Testis (tissue), 2 donors: ENCODE measurements at regions not wholly inside any gene's neighbourhood (a gene's known extent, or its start where the extent isn't known, plus 50 kb on each side); places are given as distances from the start of the nearest gene placed in this dataset.
"Not testable (repeated sequence)": the region's sequence is repeated elsewhere in the genome, so short reads cannot be mapped to it uniquely, and the experiment has no call there.

Experiments used
- DNase-seq: peaks from one replicate; pipeline ENCODE4 v3.0.0-alpha.2; 2019
- H3K27ac ChIP-seq, 2 donors: fragments of 200-600 bp; sonication (generic); one replicate each; pipeline ENCODE4 v1.5.1; 2019
- H3K27me3 ChIP-seq: fragments of 200-600 bp; sonication (generic); one replicate; pipeline ENCODE4 v1.5.1; 2019
- H3K36me3 ChIP-seq: fragments of 200-600 bp; sonication (generic); one replicate; pipeline ENCODE4 v1.5.1; 2017; ENCODE audit warnings: low read depth; ENCODE audit errors: missing control alignments
- H3K4me1 ChIP-seq: fragments of 200-600 bp; sonication (generic); one replicate; pipeline ENCODE4 v1.5.1; 2019
- H3K4me3 ChIP-seq, 2 donors: fragments of 200-600 bp; sonication (generic); one replicate each; pipeline ENCODE4 v1.5.1; 2017 to 2019
- H3K9me3 ChIP-seq: fragments of 200-600 bp; sonication (generic); one replicate; pipeline ENCODE4 v1.5.1; 2017
- WGBS, 2 donors: methylation state at CpG; one replicate each; pipeline ENCODE4 v1.1.5; 2018; 5-methylcytosine and 5-hydroxymethylcytosine counted together
- intact Hi-C: fragments of 100-400 bp; cut with DNase I; formaldehyde crosslinking; loops from one replicate; pipeline ENCODE4 v1.15.1; 2023; ENCODE audit warnings: low total_unique reads
- small RNA-seq, 2 donors: library from RNA; depleted of rRNA; stranded (forward); fragments of <200 nt; gene quantifications; one replicate each; pipeline ENCODE3, GENCODE V24; 2016

- H3K9me3 ChIP-seq, H3K36me3 ChIP-seq, intact Hi-C loops, H3K4me3 ChIP-seq, H3K27ac ChIP-seq, H3K27me3 ChIP-seq, H3K4me1 ChIP-seq, DNase-seq: not testable (repeated sequence)
- WGBS, 2 donors, result 93% methylated on average over 3 of the region's 14 CpGs; no CpG with 5 or more reads in 1 of the 2 donors
Measured at GRCh38 chr15:30295150-30295844, 98.0 kb downstream of the CHRFAM7A start.

- H3K4me1 ChIP-seq, H3K4me3 ChIP-seq, H3K27me3 ChIP-seq, H3K27ac ChIP-seq, H3K36me3 ChIP-seq, H3K9me3 ChIP-seq, intact Hi-C loops, DNase-seq: not testable (repeated sequence)
- WGBS, 2 donors, result no CpG with 5 or more reads among the region's 3 CpGs
Measured at GRCh38 chr15:30303968-30304367, 89.4 kb downstream of the CHRFAM7A start.

Small RNAs in the stretch of these regions (small RNA-seq; reads per million reads assigned to genes)
- gene RNU6-17P, result 0 reads per million in 2 donors
